GM18508 (cell line): ENCODE measurements at regions not wholly inside any gene's neighbourhood (a gene's known extent, or its start where the extent isn't known, plus 50 kb on each side); places are given as distances from the start of the nearest gene placed in this dataset.
"Not testable (repeated sequence)": the region's sequence is repeated elsewhere in the genome, so short reads cannot be mapped to it uniquely, and the experiment has no call there.

Source experiments
- ATAC-seq: cut with Tn5 transposase; IDR thresholded peaks from one replicate; pipeline ENCODE4 v1.9.1; 2021; ENCODE audit warnings: moderate number of reproducible peaks; ENCODE audit not compliant: insufficient read depth, unreplicated experiment

- no peak for ATAC-seq
Observed at GRCh38 chr14:58920230-58920629, 268.2 kb upstream of the DAAM1 start.

- ATAC-seq, result not testable (repeated sequence)
Observed at GRCh38 chr14:58922201-58922940, 266.1 kb upstream of the DAAM1 start.

GRCh38 chr14:58923751-58924405 lies 264.6 kb upstream of the DAAM1 start:
- ATAC-seq, result no peak

- ATAC-seq, result no peak
Observed at GRCh38 chr14:58941629-58942028, 246.8 kb upstream of the DAAM1 start.

- no peak for ATAC-seq
Observed at GRCh38 chr14:58942516-58942915, 246.0 kb upstream of the DAAM1 start.

GRCh38 chr14:58944343-58944967 lies 244.0 kb upstream of the DAAM1 start:
- ATAC-seq, result no peak

- no peak for ATAC-seq
Observed at GRCh38 chr14:58944968-58945356, 243.5 kb upstream of the DAAM1 start.

- ATAC-seq, result no peak
Observed at GRCh38 chr14:58946431-58946830, 242.0 kb upstream of the DAAM1 start.

- ATAC-seq, result no peak
Observed at GRCh38 chr14:58947156-58947555, 241.3 kb upstream of the DAAM1 start.

- no peak for ATAC-seq
Observed at GRCh38 chr14:58947814-58948445, 240.5 kb upstream of the DAAM1 start.

GRCh38 chr14:58950555-58950954 lies 237.9 kb upstream of the DAAM1 start:
- ATAC-seq, result no peak

GRCh38 chr14:58951143-58951542 lies 237.3 kb upstream of the DAAM1 start:
- no peak for ATAC-seq

- ATAC-seq, result no peak
Observed at GRCh38 chr14:58954052-58954451, 234.4 kb upstream of the DAAM1 start.

GRCh38 chr14:58954901-58955861 lies 233.3 kb upstream of the DAAM1 start:
- ATAC-seq, result no peak

GRCh38 chr14:58961045-58961731 lies 227.3 kb upstream of the DAAM1 start:
- no peak for ATAC-seq

- ATAC-seq, result no peak
Observed at GRCh38 chr14:58963873-58964597, 224.4 kb upstream of the DAAM1 start.

GRCh38 chr14:58964598-58964928 lies 223.9 kb upstream of the DAAM1 start:
- no peak for ATAC-seq

- no peak for ATAC-seq
Observed at GRCh38 chr14:58965601-58966000, 222.9 kb upstream of the DAAM1 start.

GRCh38 chr14:58966997-58967396 lies 221.5 kb upstream of the DAAM1 start:
- ATAC-seq, result no peak
